ENCODE measurements at regions not wholly inside any gene's neighbourhood (a gene's known extent, or its start where the extent isn't known, plus 50 kb on each side); places are given as distances from the start of the nearest gene placed in this dataset.
A peak's percentile ranks its signal among the peaks of the same experiment; 100 is the strongest.

GRCh38 chr5:82384034-82384750, 106.0 kb upstream of the RPS23 start:
- DNase-seq, result no peak

GRCh38 chr5:82381591-82381990, 103.4 kb upstream of the RPS23 start:
- DNase-seq, result no peak

- no peak for DNase-seq
Measured at GRCh38 chr5:82376307-82376706, 98.2 kb upstream of the RPS23 start.

GRCh38 chr5:82375488-82376244, 97.5 kb upstream of the RPS23 start:
- DNase-seq, result no peak

- no peak for DNase-seq
Measured at GRCh38 chr5:82374637-82375036, 96.5 kb upstream of the RPS23 start.

GRCh38 chr5:82367930-82368329, 89.8 kb upstream of the RPS23 start:
- no peak for DNase-seq

GRCh38 chr5:82365744-82366228, 87.6 kb upstream of the RPS23 start:
- no peak for DNase-seq

GRCh38 chr5:82365026-82365425, 86.9 kb upstream of the RPS23 start:
- DNase-seq, result no peak

- no peak for DNase-seq
Measured at GRCh38 chr5:82364497-82364896, 86.3 kb upstream of the RPS23 start.

- DNase-seq, result no peak
Measured at GRCh38 chr5:82363524-82363923, 85.4 kb upstream of the RPS23 start.

- DNase-seq, result no peak
Measured at GRCh38 chr5:82362636-82363035, 84.5 kb upstream of the RPS23 start.

GRCh38 chr5:82360022-82360421, 81.9 kb upstream of the RPS23 start:
- DNase-seq, result no peak

GRCh38 chr5:82359272-82359671, 81.1 kb upstream of the RPS23 start:
- no peak for DNase-seq

GRCh38 chr5:82358457-82358856, 80.3 kb upstream of the RPS23 start:
- DNase-seq, result no peak

- DNase-seq, result peak; percentile 82
Measured at GRCh38 chr5:82356808-82357671, 78.9 kb upstream of the RPS23 start.

GRCh38 chr5:82356021-82356420, 77.9 kb upstream of the RPS23 start:
- DNase-seq, result no peak

- DNase-seq, result no peak
Measured at GRCh38 chr5:82355496-82355895, 77.3 kb upstream of the RPS23 start.

GRCh38 chr5:82355053-82355452, 76.9 kb upstream of the RPS23 start:
- no peak for DNase-seq

- no peak for DNase-seq
Measured at GRCh38 chr5:82354543-82354942, 76.4 kb upstream of the RPS23 start.

GRCh38 chr5:82353522-82353921, 75.4 kb upstream of the RPS23 start:
- no peak for DNase-seq

- DNase-seq, result no peak
Measured at GRCh38 chr5:82352146-82352791, 74.1 kb upstream of the RPS23 start.

GRCh38 chr5:82351754-82352145, 73.6 kb upstream of the RPS23 start:
- no peak for DNase-seq

- no peak for DNase-seq
Measured at GRCh38 chr5:82351297-82351696, 73.1 kb upstream of the RPS23 start.

Data from CD4-positive, alpha-beta T cell treated with Interleukin-6 for 4 hours (primary cell).